Loucy (cell line): ENCODE measurements at regions not wholly inside any gene's neighbourhood (a gene's known extent, or its start where the extent isn't known, plus 50 kb on each side); places are given as distances from the start of the nearest gene placed in this dataset.

Experiments used
- H2AFZ ChIP-seq: fragments of 200-600 bp; sonication (generic); 2 replicates; pipeline ENCODE4 v1.6.0; 2016; ENCODE audit warnings: antibody characterized with exemption, mild to moderate bottlenecking, low read length, moderate library complexity
- H3F3A ChIP-seq: fragments of 200-600 bp; 2 replicates; pipeline ENCODE4 v1.6.0; 2016; ENCODE audit warnings: antibody characterized with exemption, low read depth, mild to moderate bottlenecking
- H3K27me3 ChIP-seq: fragments of 200-600 bp; sonication (generic); 2 replicates; pipeline ENCODE4 v1.6.1; 2014; ENCODE audit warnings: low read length, mild to moderate bottlenecking; ENCODE audit not compliant: insufficient read depth, poor library complexity, severe bottlenecking
- H3K36me3 ChIP-seq: fragments of 200-600 bp; sonication (generic); 2 replicates; pipeline ENCODE4 v1.6.1; 2016; ENCODE audit warnings: low read length; ENCODE audit not compliant: insufficient read depth
- H3K4me1 ChIP-seq: fragments of 200-600 bp; sonication (generic); 2 replicates; pipeline ENCODE4 v1.5.1; 2014; ENCODE audit warnings: low read length, mild to moderate bottlenecking; ENCODE audit not compliant: insufficient read depth, poor library complexity, severe bottlenecking
- H3K4me2 ChIP-seq: fragments of 200-600 bp; sonication (generic); 2 replicates; pipeline ENCODE4 v1.6.0; 2014; ENCODE audit warnings: antibody characterized with exemption, low read length, low read depth, mild to moderate bottlenecking; ENCODE audit not compliant: poor library complexity, severe bottlenecking
- H3K4me3 ChIP-seq: fragments of 200-600 bp; sonication (generic); 2 replicates; pipeline ENCODE4 v1.5.1; 2014; ENCODE audit warnings: low read length, mild to moderate bottlenecking, mixed read lengths; ENCODE audit not compliant: poor library complexity, severe bottlenecking
- H3K79me2 ChIP-seq: fragments of 200-600 bp; sonication (generic); 2 replicates; pipeline ENCODE4 v1.6.1; 2014; ENCODE audit warnings: low read length; ENCODE audit not compliant: insufficient read depth
- H3K9ac ChIP-seq: fragments of 200-600 bp; sonication (generic); 2 replicates; pipeline ENCODE4 v1.6.0; 2014; ENCODE audit warnings: mild to moderate bottlenecking, low read depth, low read length, moderate library complexity; ENCODE audit not compliant: poor library complexity, severe bottlenecking
- H3K9me2 ChIP-seq: fragments of 200-600 bp; sonication (generic); replicated peaks from 2 replicates; pipeline ENCODE4 v1.6.1; 2016; ENCODE audit warnings: low read depth, low read length, mixed read lengths
- H3K9me3 ChIP-seq: fragments of 200-600 bp; sonication (generic); 2 replicates; pipeline ENCODE4 v1.6.1; 2014; ENCODE audit warnings: mild to moderate bottlenecking, antibody characterized with exemption, low read length, low read depth; ENCODE audit not compliant: insufficient read depth
- H4K20me1 ChIP-seq: fragments of 200-600 bp; sonication (generic); 2 replicates; pipeline ENCODE4 v1.6.0; 2014; ENCODE audit warnings: antibody characterized with exemption, low read length, mild to moderate bottlenecking; ENCODE audit not compliant: insufficient read depth, poor library complexity, severe bottlenecking
- EZH2phosphoT487 ChIP-seq: fragments of 200-600 bp; IDR thresholded peaks from 2 replicates; pipeline ENCODE4 v1.6.1; 2018; ENCODE audit warnings: antibody characterized with exemption, mild to moderate bottlenecking, moderate library complexity, borderline replicate concordance
- TF ChIP-seq, protein P1 (sequence below): fragments of 200-600 bp; sonication (generic); conservative IDR thresholded peaks from 2 replicates; pipeline ENCODE4 v1.5.1; 2014; ENCODE audit warnings: mild to moderate bottlenecking, antibody characterized with exemption, low read length

DNA sequence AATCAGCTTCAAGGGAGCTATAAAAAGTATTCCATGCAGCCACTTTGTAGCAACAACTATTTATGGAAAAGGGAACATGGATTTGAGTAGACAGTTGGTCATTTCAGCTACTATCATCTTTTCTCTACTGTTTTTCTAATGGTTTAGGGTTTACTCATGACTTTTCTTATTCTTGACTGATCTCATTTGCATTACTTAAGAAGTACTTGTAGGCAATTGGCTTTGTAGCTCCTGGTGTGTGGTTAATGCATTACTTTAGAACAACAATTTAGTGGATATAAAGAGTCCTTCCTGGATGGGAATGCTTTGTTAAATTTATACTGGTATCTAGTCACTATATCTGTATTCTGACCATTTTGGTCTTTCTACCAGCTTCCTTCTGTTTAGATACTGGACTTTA, 59.8 kb upstream of the NTRK2 start:
- no peaks in the 10 kb centered on the region for H4K20me1 ChIP-seq
- H3K4me2 ChIP-seq = no peak overlapping the region
- no peaks in the 10 kb centered on the region for H3K79me2 ChIP-seq
- H3K9me2 ChIP-seq = no peaks in the 10 kb centered on the region
- no peaks in the 10 kb centered on the region for H3K4me1 ChIP-seq
- TF ChIP-seq EZH2phosphoT487 = no peak
- TF ChIP-seq, protein P1, sequence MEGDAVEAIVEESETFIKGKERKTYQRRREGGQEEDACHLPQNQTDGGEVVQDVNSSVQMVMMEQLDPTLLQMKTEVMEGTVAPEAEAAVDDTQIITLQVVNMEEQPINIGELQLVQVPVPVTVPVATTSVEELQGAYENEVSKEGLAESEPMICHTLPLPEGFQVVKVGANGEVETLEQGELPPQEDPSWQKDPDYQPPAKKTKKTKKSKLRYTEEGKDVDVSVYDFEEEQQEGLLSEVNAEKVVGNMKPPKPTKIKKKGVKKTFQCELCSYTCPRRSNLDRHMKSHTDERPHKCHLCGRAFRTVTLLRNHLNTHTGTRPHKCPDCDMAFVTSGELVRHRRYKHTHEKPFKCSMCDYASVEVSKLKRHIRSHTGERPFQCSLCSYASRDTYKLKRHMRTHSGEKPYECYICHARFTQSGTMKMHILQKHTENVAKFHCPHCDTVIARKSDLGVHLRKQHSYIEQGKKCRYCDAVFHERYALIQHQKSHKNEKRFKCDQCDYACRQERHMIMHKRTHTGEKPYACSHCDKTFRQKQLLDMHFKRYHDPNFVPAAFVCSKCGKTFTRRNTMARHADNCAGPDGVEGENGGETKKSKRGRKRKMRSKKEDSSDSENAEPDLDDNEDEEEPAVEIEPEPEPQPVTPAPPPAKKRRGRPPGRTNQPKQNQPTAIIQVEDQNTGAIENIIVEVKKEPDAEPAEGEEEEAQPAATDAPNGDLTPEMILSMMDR = no peak
- H3K9me3 ChIP-seq = peaks cover 4% of the 10 kb centered on the region; the same call in 1 of the 2 replicates
- no peak overlapping the region for H3K9ac ChIP-seq
- no peaks in the 10 kb centered on the region for H3K27me3 ChIP-seq
- H3K4me3 ChIP-seq = no peak overlapping the region
- no peak overlapping the region for H2AFZ ChIP-seq
- H3F3A ChIP-seq = no peaks in the 10 kb centered on the region
- H3K36me3 ChIP-seq = no peaks in the 10 kb centered on the region

DNA sequence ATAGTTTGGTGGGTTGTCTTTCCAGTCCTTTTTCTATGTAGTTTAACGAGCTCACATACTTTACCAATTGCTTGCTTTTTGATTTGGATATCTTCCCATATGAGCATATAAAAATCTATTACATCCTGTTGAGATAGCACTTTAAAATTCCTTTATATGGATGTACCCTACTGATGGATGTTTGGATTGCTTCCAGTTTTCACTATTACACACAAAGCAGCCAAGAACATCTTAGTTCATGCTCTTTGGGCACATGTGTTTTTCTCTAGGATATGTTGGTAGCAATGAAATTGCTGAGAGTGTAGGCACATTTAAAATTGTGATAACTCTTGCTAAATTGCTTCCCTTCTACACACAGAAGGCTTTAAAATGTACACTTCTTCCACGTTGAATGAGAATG, 56.1 kb upstream of the NTRK2 start:
- Histone ChIP-seq H3K79me2 (no peaks in the 10 kb centered on the region), H3F3A (no peaks in the 10 kb centered on the region), H3K9me2 (no peaks in the 10 kb centered on the region), H3K4me2 (no peak overlapping the region), H3K9ac (no peak overlapping the region), H4K20me1 (no peaks in the 10 kb centered on the region), H2AFZ (no peak overlapping the region), H3K4me1 (no peaks in the 10 kb centered on the region), H3K4me3 (no peak overlapping the region), H3K36me3 (no peaks in the 10 kb centered on the region), H3K27me3 (no peaks in the 10 kb centered on the region), H3K9me3 (no peaks in the 10 kb centered on the region; the same call in 1 of the 2 replicates)
- TF ChIP-seq, protein P1 = no peak
- no peak for TF ChIP-seq EZH2phosphoT487

DNA sequence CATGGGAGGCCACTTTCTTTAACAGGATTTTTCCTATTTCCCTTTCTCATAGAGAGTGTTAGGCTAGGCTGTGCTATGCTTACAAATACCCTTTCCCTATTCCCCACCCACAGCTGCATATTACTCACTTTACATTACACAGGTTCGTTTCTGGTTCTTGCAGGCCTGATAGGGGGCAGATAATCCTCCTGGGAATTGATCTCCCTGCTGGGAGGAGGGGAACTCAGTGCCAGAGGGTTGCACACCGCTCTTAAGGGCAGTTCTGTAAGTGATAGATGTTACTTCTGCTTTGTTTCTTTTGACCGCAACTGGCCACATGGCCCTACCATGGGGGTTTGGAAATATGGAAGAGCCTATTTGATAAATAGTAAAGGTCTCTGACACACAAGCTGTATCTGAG, 54.0 kb upstream of the NTRK2 start:
- TF ChIP-seq EZH2phosphoT487 = no peak
- TF ChIP-seq, protein P1 = no peak
- no peaks in the 10 kb centered on the region for H3K79me2 ChIP-seq
- no peaks in the 10 kb centered on the region for H3K9me3 ChIP-seq
- H3K4me2 ChIP-seq = no peak overlapping the region
- H3K9ac ChIP-seq = no peak overlapping the region
- H3K36me3 ChIP-seq = no peaks in the 10 kb centered on the region
- no peaks in the 10 kb centered on the region for H3K9me2 ChIP-seq
- no peak overlapping the region for H2AFZ ChIP-seq
- H3K27me3 ChIP-seq = no peaks in the 10 kb centered on the region
- H3K4me3 ChIP-seq = no peak overlapping the region
- no peaks in the 10 kb centered on the region for H3F3A ChIP-seq
- H3K4me1 ChIP-seq = no peaks in the 10 kb centered on the region
- H4K20me1 ChIP-seq = no peaks in the 10 kb centered on the region
